NCI-H345 (cell line): ENCODE measurements at regions not wholly inside any gene's neighbourhood (a gene's known extent, or its start where the extent isn't known, plus 50 kb on each side); places are given as distances from the start of the nearest gene placed in this dataset.

ENCODE experiments used
- DNase-seq: peaks from one replicate; lab custom pipeline; 2025; lab: John Stamatoyannopoulos, UW

DNA sequence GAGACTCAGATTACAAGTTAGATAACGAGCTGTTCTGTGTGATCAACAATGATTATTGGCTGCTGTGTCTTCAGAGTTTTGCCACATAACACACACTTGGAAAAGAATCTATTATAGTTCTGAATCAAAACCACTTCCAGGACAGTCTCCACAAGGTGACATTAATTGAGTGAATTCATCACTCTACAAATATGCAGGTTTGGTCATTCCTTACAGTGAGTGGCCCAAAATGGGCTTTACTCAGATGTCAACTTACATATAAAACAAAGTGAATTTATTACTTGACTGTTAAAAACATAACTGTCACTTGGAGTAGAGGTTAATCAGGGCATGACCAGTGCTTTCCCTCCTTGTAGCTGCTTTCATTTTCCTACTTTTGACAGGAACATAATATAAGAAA, 984.3 kb downstream of the REEP3 start:
- no peak for DNase-seq

DNA sequence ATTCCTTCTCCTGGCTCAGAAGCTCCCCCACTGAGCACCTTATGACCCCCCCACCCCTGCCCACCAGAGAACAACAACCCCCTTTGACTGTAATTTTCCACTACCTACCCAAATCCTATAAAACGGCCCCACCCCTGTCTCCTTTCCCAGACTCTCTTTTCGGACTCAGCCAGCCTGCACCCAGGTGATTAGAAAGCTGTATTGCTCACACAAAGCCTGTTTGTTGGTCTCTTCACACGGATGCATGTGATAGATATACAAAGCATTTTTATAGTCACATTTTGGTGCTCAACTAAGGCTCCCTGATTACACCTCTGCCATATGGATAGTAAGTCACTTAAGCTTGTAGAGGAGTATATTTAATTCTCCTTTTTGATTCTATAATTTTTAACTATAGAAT, 985.8 kb downstream of the REEP3 start:
- DNase-seq: no peak

DNA sequence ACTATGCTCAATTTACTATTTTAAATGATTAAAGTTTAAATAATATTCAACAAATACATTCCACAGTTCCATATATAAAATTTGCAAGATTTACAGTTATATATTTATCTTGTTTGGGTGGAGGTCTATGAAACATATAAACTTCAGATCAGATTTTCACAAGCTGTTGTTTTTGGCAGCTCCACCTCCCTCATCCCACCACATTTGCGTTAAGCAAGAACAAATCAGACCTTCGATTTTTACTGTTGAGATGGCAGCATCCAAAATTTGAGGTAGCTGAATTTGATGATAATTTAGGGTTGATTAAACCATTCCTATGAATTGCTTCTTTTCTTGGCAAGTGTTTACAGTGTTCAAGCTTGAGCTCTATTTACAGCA, 986.4 kb downstream of the REEP3 start:
- no peak for DNase-seq

DNA sequence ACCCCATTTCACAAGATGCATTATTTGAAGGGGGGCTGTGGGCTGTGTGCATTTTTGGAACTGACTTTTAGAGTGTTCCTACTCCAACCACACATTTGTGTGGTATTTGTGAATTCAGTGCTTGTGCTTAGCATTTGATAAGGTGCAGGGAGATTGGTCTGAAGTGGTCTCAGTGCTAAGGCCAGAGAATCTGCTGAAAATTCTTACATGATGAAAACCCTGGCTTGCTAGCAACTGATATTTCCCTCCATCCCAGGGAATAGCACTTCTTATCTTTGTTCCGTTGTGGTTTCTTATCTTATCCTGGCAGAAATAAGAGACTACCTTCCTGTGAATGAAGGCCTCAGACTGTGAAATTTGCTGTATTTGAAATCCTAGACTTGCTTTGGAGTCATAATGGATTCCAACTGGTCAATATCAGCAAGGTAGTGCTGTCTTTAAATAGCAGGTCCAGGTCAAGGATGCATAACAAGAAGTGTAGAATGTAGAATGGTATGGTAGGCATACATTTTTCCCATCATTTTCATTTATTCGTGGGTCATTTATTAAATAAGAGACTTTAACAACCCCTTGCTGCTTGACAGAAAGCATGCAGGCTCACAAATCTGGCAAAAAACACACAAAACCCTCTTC, 986.9 kb downstream of the REEP3 start:
- no peak for DNase-seq

DNA sequence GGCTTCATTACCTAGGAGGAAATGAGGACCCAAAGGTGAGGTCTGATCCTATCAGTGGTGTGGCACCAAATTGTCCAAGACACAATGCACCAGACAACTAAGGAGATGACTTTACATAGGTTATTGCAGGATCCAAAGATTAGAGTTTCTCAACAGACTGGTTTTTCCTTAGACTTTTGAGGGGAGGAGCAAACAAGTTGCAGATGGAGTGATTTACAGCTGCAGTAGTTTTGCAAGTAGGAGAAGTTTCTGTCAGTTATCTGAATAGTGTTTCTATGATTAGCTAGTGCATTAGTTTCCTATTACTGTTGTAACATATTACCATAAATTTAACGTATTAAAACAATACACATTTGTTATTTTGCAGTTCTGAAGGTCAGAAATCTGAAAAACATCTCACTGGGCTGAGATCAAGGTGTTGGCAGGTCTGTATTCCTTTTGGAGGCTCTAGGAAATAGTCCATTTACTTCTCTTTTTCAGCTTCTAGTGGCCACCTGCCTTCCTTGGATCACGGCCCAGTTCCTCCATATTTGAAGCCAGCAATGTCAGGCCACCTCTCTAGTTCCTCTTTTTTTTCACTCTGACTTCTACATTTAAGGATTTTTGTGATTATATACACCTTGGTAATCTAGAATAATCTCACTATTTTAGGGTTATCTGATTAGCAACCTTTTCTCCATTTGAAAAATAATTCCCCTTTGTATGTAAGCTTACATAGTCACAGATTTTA, 994.9 kb downstream of the REEP3 start:
- DNase-seq: no peak

DNA sequence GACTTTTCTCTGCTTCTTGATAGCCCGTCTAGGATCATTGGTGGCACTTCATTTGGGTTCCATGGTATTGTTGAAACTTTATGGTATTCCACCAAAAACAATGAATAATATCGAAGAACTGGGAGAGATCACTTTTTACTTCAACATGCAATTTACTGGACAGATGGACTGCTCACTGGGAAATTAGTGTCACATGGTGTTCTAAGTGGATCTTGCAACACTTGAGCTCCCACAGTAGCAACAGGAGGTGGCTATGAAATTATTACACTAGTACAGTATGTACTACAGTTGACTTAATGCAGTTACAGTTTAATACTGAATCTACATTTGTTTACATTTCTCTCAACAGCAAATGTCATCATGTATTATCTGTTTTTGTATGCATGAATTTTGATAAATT, 997.3 kb downstream of the REEP3 start:
- DNase-seq: no peak

DNA sequence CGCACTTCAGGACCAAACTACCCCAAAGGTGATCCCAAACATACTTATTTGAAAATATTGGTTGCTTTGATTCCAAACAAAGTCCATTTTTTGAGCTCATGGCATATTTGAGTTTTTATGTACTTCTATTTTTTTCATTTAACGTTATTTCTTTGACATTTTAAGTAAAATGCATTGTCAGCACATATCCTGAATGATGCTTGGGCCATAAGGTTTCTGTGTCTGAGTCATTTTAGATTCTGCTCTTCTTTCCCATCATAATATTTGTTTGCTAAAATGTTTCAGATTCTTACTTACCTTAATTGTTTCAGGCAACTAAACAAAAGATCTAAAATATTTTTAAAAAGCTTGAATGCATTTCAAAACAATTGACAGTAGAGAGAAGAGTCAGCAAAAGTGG, 998.2 kb downstream of the REEP3 start:
- no peak for DNase-seq

DNA sequence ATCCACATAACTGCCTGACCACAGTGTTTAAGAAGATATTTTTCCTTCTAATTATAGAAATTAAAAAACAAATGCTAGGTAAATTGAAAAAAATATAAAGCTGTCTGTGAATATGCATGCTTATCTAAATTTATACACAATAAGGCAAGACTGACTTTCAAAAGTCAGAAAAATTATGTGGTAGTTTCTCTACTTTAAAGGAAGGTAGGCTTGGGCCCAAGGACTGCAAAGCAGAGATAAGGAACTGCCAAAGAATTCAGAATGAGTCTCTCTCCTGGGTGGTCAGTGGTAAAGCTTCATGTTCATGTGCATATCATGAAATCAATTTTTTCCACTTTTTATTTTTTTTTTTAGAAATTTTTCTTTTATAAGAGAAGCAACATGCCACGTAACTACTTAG, 998.6 kb downstream of the REEP3 start:
- no peak for DNase-seq

DNA sequence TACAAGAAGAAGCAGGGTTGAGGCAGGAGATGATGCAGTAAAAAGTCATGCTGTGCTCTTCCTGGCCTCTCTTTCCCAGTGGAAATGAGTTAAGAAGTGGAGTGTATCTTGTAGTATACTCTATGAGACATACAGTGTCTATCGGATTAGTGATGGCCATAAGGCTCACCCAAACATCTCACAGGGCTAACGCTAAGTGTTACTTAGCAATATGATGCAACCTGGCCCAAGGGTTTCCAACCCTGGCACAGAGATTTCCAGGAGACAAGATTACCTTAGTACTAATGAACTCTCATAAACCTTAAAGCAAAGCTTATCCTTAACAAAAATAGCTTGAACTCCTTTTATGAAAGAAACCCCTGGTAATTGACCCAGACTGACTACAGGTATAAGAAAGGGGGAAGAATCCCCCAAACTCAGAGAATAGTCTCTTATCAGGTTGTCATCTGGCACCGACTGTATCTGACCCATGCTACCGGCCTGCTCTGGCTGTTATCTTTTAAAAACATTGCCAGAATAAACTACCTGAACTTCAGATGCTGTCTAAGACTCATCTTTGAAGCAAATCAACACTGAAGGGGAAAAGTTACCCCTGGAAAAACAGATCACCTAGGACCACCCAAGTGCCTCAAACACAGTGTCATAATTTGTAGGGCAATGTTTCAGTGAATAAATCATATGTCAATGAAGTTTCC, 1002.0 kb downstream of the REEP3 start:
- DNase-seq: no peak

DNA sequence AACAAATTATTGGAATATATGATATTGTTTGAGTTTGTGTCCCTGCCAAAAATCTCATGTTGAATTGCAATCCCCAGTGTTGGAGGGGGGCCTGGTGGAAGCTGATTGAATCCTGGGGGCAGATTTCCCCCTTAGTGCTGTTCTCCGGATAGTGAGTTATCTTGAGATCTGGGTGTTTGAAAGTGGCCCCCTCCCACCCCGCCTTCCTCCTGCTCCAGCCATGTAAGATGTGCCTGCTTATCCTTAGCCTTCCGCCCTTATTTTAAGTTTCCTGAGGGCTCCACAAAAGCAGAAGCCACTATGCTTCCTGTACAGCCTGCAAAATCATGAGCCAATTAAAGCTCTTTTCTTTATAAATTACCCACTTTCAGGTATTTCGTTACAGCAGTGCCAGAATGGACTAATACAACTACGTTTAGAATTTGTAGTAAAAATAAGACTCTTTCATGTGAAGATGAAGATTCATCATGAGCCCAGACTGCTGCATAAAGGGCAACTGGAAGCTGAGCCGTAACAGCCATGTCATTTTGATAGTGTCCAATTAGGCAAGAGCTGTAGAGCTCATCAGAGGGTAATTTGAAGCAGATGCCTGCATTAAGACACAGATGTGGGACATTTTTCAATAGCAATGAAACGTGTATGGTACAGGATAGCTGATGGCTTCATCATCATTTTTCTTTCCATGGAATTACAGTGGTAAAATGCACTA, 1007.2 kb downstream of the REEP3 start:
- no peak for DNase-seq

DNA sequence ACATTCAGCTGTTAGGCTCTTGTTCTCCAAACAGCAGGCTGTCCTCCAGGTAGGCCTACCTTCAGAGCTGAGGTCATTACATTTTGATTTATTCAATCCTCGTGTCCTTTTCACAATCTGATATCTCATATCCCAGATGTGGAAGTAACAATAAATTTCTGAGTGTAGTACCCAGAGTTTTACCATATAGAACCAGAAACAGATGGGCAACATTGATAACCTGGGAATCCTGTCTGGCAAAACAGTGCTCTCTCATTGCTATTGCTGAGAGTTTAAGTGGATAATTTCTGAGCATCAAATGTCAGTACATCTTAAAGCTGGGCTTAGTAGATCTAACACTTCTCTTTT, 1007.8 kb downstream of the REEP3 start:
- no peak for DNase-seq

DNA sequence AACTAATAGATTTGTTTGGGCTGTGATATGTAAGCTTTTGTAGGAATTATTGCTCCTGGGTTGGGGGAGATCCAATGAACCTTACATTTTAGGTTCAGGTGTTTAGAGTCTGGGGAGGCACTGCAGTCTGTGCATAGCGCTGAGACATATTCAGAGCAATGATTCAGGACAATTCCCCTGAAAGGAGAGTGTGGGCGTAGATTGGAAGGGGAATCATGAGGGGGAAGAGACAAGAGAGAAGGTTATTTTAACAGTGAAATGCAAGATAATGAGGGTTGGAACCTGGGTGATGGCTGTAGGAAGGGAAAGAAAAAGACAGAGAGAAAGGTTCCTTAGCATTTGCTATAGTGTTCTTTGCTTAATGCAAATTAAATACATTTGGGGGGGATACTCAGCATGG, 1013.4 kb downstream of the REEP3 start:
- DNase-seq: no peak

DNA sequence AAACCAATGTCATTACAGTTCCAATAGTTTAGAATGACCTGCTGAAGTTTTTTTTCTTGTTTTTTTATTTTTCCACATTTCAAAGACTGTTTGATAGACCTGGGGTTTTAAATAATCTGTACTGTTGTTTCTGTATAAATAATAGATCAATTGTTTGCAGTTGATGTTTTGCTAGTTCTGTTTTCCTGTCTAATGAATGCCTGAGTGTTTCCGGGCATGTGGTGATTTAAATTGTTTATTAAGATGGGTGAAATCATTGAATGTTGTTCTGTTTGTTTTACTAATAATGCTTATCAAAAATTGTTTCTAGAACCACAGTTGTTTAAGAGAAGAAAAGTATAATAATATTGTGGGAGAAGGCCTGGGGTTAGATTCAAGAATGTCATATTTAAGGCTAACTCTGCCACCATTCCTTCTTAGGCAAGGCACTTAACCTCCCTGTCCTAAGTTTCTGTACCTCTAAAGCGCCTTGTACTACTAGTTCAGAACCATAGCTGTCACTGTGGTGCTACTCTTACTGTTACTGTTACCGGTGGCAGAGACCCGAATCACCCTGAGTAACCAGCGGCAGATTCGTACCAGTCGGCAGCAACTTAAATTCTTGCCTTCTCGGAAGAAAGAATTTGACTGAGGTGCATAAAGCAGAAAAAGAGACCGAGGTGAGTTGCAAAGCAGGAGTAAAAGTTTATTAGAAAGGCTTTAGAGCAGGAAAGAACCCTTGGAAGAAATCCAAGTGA, 1014.1 kb downstream of the REEP3 start:
- no peak for DNase-seq

DNA sequence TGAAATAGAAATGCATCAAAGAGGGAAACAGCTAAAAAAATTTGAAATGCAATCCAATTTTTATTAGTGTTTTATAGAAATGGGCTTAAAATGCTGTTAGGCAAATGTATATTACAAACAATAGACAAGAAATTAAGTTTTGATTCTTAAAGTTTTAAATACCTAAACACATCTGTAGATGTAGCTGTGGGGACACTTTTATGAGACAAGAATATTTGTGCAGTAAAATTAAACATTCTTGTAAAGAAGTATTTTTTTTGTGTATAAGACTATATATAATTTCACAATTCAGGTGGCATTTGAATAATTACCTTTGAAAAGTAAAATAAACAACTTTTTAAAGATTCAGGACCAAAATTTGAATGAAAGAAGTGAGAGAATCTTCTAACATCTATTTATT, 1015.9 kb downstream of the REEP3 start:
- DNase-seq: no peak

DNA sequence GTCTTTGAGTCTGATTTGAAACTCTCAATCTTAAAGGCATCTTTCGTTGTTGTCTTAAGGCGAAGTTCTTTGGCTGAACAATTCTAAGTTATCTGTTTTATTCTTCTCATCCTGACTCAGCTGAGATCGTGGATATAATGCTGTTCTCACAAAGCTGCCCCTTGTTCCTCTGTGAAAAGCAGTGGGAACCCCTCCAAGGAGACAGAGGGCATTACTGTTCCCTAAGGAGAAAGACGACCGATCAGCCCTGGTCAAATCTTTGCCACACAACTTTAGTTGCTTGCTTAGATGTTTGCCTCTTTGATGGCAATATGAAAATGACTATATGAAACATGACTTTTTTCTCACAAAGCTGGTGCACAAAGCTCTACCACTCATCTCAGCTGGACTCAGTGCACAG, 1016.7 kb downstream of the REEP3 start:
- DNase-seq: no peak

DNA sequence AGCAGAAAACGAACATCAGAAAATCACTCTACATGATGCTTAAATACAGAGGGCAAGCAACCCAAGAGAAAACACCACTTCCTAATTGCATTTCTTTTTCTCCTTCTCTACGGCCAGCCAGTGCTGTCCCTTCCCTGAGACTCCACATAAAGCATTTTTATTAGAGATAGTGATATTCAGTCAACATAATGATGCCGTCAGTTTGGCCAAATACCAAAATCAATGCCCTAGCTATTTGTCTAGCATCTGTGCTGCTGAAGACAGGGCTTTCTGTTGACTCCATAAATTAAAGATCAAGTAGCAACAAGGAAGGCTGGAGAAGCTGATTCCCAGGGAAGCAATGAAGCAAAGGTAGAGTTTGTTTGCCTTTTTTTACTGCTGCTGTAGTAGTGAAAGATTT, 1024.9 kb downstream of the REEP3 start:
- no peak for DNase-seq

DNA sequence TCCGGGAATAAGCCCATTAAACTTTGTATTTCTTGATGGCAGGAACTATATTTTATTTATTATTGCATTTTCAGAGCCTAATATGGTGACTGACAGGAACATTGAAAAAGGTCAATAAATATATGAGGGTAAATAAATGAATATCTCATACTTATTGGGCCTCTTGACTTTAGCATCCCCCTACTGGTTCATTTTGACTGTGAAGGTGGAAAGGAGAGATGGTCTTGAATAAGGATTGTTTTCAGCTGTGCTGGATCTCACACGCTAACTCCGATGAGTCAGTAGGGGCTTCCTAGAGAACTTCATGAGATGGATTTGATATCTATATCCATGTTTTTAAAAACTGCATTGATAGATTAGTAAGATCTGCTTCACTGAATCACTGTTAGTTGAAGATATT, 1026.0 kb downstream of the REEP3 start:
- no peak for DNase-seq

DNA sequence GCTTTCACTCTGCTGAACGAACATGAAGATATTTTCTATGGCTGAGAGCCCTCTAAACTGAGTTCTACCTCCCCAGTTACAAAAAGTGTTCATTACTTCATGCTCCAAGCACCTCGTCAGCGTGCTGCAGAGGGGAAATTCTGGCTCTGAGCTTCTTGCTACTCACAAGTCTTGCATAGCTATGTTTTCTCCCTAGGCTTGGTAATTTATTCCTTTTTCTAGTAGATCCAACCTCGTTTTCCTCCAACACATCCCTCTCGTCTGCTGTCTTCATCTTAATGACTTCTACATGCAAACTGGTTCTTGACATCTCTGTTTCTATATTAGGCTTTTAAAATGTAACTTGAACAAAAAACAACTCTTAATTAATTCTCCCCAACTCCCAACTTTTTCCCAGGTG, 1034.5 kb downstream of the REEP3 start:
- DNase-seq: no peak

DNA sequence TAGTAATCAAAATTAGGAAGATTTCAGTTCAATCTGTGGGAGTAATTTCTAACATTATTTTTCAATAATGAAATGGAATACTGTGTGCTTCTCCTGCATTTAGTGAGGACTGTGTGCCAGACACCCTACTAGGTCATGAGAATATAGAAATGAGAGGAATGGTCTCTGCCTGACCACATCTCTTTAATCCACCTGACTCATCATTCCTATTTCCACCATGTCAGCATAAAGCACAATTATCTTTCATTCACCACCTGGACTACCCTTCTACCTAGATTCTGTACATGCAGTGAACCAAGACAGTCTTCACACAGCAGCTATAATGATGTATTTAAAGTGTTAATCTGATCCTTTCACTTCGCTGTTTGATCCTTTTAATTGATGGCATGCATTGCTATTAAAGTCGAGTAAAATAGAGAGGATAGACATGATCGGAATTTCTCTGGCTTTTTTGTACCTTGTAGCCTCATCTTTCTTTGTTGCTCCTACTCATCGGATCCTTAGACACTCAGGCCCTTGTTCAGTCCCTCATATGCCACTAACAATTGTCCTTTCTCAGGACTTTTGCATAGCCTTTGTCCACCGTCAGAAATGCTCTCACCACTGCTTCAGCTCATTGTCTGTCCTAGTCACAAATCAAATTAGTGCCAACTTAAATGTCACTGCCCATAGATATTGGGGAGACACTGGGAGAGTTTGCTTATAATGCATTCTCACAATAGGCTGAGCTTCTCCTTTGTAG, 1037.1 kb downstream of the REEP3 start:
- no peak for DNase-seq

DNA sequence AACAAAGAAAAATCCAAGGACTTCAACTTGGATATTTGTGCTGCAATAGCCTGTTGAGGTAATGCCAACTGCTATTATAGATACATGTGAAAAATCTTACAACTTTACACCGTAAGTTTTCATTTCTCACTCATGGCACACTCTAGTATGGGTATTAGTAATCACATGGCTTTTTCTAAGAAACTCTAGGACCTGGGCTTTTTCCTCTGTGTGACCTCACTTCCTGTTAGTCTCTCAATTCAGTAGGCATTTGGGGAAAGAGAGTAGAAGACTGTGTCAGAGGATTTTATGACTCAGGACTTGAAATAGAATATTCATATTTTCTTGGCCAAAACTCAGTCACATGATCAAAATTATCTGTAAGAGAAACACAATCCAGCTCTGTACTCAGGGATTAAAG, 1049.9 kb downstream of the REEP3 start:
- DNase-seq: no peak

DNA sequence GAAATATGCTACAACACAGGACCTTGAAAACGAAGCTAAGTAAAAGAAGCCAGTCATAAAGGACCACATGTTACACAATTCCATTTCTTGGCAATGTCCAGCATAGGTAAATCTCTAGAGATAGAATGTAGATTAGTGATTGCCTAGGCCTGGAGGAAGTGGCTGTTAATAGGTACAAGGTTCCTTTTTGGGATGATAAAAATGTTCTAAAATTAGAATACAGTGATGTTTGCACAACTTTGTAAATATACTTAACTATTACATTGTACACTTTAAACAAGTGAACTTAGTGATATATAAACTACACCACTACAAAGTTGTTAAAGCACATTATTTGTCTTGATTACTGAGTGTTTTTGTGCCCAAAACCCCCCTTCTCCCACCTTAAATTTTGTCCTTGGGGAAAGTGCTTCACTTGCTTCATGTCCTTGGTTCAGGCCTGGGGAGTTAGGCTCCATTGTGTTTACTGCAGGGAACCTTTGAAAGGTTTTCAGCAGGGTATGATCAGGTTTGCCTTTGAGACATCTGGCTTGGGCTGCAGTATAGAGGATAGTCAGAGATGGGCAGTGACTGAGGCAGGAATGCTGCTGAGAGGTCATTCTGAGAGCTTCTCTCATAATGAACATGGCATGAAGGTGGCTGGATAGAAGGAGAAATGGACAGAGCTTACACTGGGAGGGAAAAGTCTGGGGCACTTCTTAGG, 1052.6 kb downstream of the REEP3 start:
- no peak for DNase-seq
